Central memory CD8-positive, alpha-beta T cell (primary cell): ENCODE measurements at regions not wholly inside any gene's neighbourhood (a gene's known extent, or its start where the extent isn't known, plus 50 kb on each side); places are given as distances from the start of the nearest gene placed in this dataset.

ENCODE experiments used
- ATAC-seq: fragments of 150-1000 bp; cut with Tn5 transposase; replicated peaks from 2 replicates; pipeline ENCODE4 v1.10.0; 2022; ENCODE audit warnings: mild to moderate bottlenecking, moderate FRiP score, moderate number of reproducible peaks; ENCODE audit not compliant: poor library complexity, severe bottlenecking; ENCODE audit errors: extremely low read depth
- DNase-seq, 2 donors: peaks; one replicate each; pipeline ENCODE4 v3.0.0; 2021; ENCODE audit warnings: low spot score in 2 of 2
- H3K27ac Mint-ChIP-seq: one replicate; pipeline ENCODE4 v1.8.0; 2022; ENCODE audit warnings: low read depth, mild to moderate bottlenecking, moderate library complexity, mixed read lengths
- H3K27me3 Mint-ChIP-seq: one replicate; pipeline ENCODE4 v1.8.0; 2022; ENCODE audit warnings: mixed read lengths
- H3K36me3 Mint-ChIP-seq: one replicate; pipeline ENCODE4 v1.8.0; 2022; ENCODE audit warnings: mild to moderate bottlenecking, moderate library complexity, mixed read lengths; ENCODE audit not compliant: insufficient read depth
- H3K4me1 Mint-ChIP-seq: one replicate; pipeline ENCODE4 v1.8.0; 2022; ENCODE audit warnings: mixed read lengths
- H3K4me3 Mint-ChIP-seq: one replicate; pipeline ENCODE4 v1.8.0; 2022; ENCODE audit warnings: mild to moderate bottlenecking, moderate library complexity, mixed read lengths
- H3K9me3 Mint-ChIP-seq: one replicate; pipeline ENCODE4 v1.8.0; 2022; ENCODE audit warnings: mixed read lengths

- Mint-ChIP-seq H3K9me3 (no peaks in the 10 kb centered on the region), H3K36me3 (peaks cover 2% of the 10 kb centered on the region), H3K4me3 (no peak overlapping the region), H3K27me3 (peaks cover 29% of the 10 kb centered on the region), H3K4me1 (peaks cover 6% of the 10 kb centered on the region), H3K27ac (no peak overlapping the region)
- ATAC-seq: peak; percentile 58
- peak in 1 of 2 donors; percentile 45 for DNase-seq
Measured at GRCh38 chr6:166775180-166775922, 148.3 kb upstream of the RPS6KA2 start.

GRCh38 chr6:166774770-166775169 lies 147.7 kb upstream of the RPS6KA2 start:
- peaks cover 6% of the 10 kb centered on the region for H3K4me1 Mint-ChIP-seq
- no peak for DNase-seq
- no peak for ATAC-seq
- H3K4me3 Mint-ChIP-seq: no peak overlapping the region
- H3K27ac Mint-ChIP-seq: no peak overlapping the region
- no peaks in the 10 kb centered on the region for H3K9me3 Mint-ChIP-seq
- H3K27me3 Mint-ChIP-seq: peaks cover 29% of the 10 kb centered on the region
- H3K36me3 Mint-ChIP-seq: peaks cover 2% of the 10 kb centered on the region

- Mint-ChIP-seq H3K4me1 (peaks cover 6% of the 10 kb centered on the region), H3K27ac (no peak overlapping the region), H3K9me3 (no peaks in the 10 kb centered on the region), H3K4me3 (no peak overlapping the region), H3K27me3 (peaks cover 29% of the 10 kb centered on the region), H3K36me3 (no peaks in the 10 kb centered on the region)
- DNase-seq (no peak), ATAC-seq (no peak)
Measured at GRCh38 chr6:166774292-166774691, 147.2 kb upstream of the RPS6KA2 start.

GRCh38 chr6:166772518-166772917 lies 145.5 kb upstream of the RPS6KA2 start:
- Mint-ChIP-seq H3K27me3 (peaks cover 29% of the 10 kb centered on the region), H3K4me3 (no peak overlapping the region), H3K9me3 (no peaks in the 10 kb centered on the region), H3K27ac (no peak overlapping the region), H3K36me3 (no peaks in the 10 kb centered on the region), H3K4me1 (peaks cover 6% of the 10 kb centered on the region)
- ATAC-seq: no peak
- no peak for DNase-seq

- no peak overlapping the region for H3K4me3 Mint-ChIP-seq
- no peaks in the 10 kb centered on the region for H3K36me3 Mint-ChIP-seq
- no peaks in the 10 kb centered on the region for H3K9me3 Mint-ChIP-seq
- H3K27ac Mint-ChIP-seq: no peak overlapping the region
- peaks cover 6% of the 10 kb centered on the region for H3K4me1 Mint-ChIP-seq
- no peak for ATAC-seq
- peaks cover 27% of the 10 kb centered on the region for H3K27me3 Mint-ChIP-seq
- no peak for DNase-seq
Measured at GRCh38 chr6:166771701-166772100, 144.7 kb upstream of the RPS6KA2 start.

- H3K4me3 Mint-ChIP-seq: no peak overlapping the region
- no peak for ATAC-seq
- H3K9me3 Mint-ChIP-seq: no peaks in the 10 kb centered on the region
- peaks cover 3% of the 10 kb centered on the region for H3K4me1 Mint-ChIP-seq
- no peak overlapping the region for H3K27ac Mint-ChIP-seq
- no peak for DNase-seq
- peaks cover 14% of the 10 kb centered on the region for H3K27me3 Mint-ChIP-seq
- H3K36me3 Mint-ChIP-seq: peaks cover 1% of the 10 kb centered on the region
Measured at GRCh38 chr6:166770216-166771116, 143.4 kb upstream of the RPS6KA2 start.

- no peaks in the 10 kb centered on the region for H3K9me3 Mint-ChIP-seq
- no peaks in the 10 kb centered on the region for H3K4me1 Mint-ChIP-seq
- H3K27ac Mint-ChIP-seq: no peak overlapping the region
- H3K4me3 Mint-ChIP-seq: no peak overlapping the region
- peaks cover 2% of the 10 kb centered on the region for H3K36me3 Mint-ChIP-seq
- ATAC-seq (no peak), DNase-seq (no peak)
- peaks cover 14% of the 10 kb centered on the region for H3K27me3 Mint-ChIP-seq
Measured at GRCh38 chr6:166769648-166770047, 142.6 kb upstream of the RPS6KA2 start.

- no peak for ATAC-seq
- no peak for DNase-seq
- Mint-ChIP-seq H3K4me3 (no peak overlapping the region), H3K27ac (no peak overlapping the region), H3K27me3 (peaks cover 14% of the 10 kb centered on the region), H3K9me3 (no peaks in the 10 kb centered on the region), H3K36me3 (peaks cover 2% of the 10 kb centered on the region), H3K4me1 (no peaks in the 10 kb centered on the region)
Measured at GRCh38 chr6:166768761-166769160, 141.7 kb upstream of the RPS6KA2 start.

- Mint-ChIP-seq H3K4me3 (no peak overlapping the region), H3K4me1 (no peaks in the 10 kb centered on the region), H3K36me3 (peaks cover 5% of the 10 kb centered on the region)
Measured at GRCh38 chr6:166767230-166767629, 140.2 kb upstream of the RPS6KA2 start.

GRCh38 chr6:166766769-166767168 lies 139.7 kb upstream of the RPS6KA2 start:
- DNase-seq (no peak), ATAC-seq (no peak)
- Mint-ChIP-seq H3K4me1 (no peaks in the 10 kb centered on the region), H3K27me3 (no peaks in the 10 kb centered on the region), H3K36me3 (peaks cover 5% of the 10 kb centered on the region), H3K9me3 (no peaks in the 10 kb centered on the region), H3K27ac (no peak overlapping the region), H3K4me3 (no peak overlapping the region)

More at GRCh38 chr6:166767230-166767629, 140.2 kb upstream of the RPS6KA2 start:
- H3K9me3 Mint-ChIP-seq: no peaks in the 10 kb centered on the region
- DNase-seq (no peak), ATAC-seq (no peak)
- H3K27ac Mint-ChIP-seq: no peak overlapping the region
- no peaks in the 10 kb centered on the region for H3K27me3 Mint-ChIP-seq

GRCh38 chr6:166765234-166765541 lies 138.1 kb upstream of the RPS6KA2 start:
- no peaks in the 10 kb centered on the region for H3K9me3 Mint-ChIP-seq
- no peak for DNase-seq
- H3K4me3 Mint-ChIP-seq: no peak overlapping the region
- ATAC-seq: no peak
- peaks cover 4% of the 10 kb centered on the region for H3K4me1 Mint-ChIP-seq
- H3K36me3 Mint-ChIP-seq: peaks cover 5% of the 10 kb centered on the region
- no peaks in the 10 kb centered on the region for H3K27me3 Mint-ChIP-seq
- H3K27ac Mint-ChIP-seq: no peak overlapping the region

GRCh38 chr6:166764473-166765233 lies 137.6 kb upstream of the RPS6KA2 start:
- peaks cover 8% of the 10 kb centered on the region for H3K4me1 Mint-ChIP-seq
- H3K36me3 Mint-ChIP-seq: peaks cover 5% of the 10 kb centered on the region
- peaks cover 4% of the 10 kb centered on the region for H3K27me3 Mint-ChIP-seq
- no peak overlapping the region for H3K4me3 Mint-ChIP-seq
- no peak overlapping the region for H3K27ac Mint-ChIP-seq
- DNase-seq: no peak
- no peak for ATAC-seq
- no peaks in the 10 kb centered on the region for H3K9me3 Mint-ChIP-seq
